HepG2 (cell line): ENCODE measurements at regions not wholly inside any gene's neighbourhood (a gene's known extent, or its start where the extent isn't known, plus 50 kb on each side); places are given as distances from the start of the nearest gene placed in this dataset.

Experiments used
- ATAC-seq: fragments of 200-7000 bp; cut with Tn5 transposase; 3 replicates; pipeline ENCODE4 v1.9.1; 2020; ENCODE audit warnings: mild to moderate bottlenecking, moderate library complexity
- BruUV-seq: library from RNA; stranded (reverse); fragments of 400-500 nt; replicated peaks from 2 replicates; lab custom pipeline; 2021; lab: Mats Ljungman, UMichigan
- CTCF ChIA-PET: fragments of 300-600 bp; formaldehyde crosslinking; extraction: SDS; loops from one replicate; lab custom pipeline; 2021; ENCODE audit warnings: low total read pairs, inconsistent platforms, low intra/inter-chr PET ratio; lab: Yijun Ruan, JAX
- POLR2A ChIA-PET: fragments of 350-600 bp; sonication (Branson Sonifier 250); formaldehyde crosslinking; loops from one replicate; lab custom pipeline; 2020; ENCODE audit warnings: antibody characterized with exemption, inconsistent platforms; lab: Yijun Ruan, JAX
- DNase-seq: peaks from one replicate; pipeline ENCODE4 v3.0.0-alpha.2; 2015; ENCODE audit warnings: low spot score
- FAIRE-seq: peaks from 3 replicates; lab custom pipeline; 2011; peaks lifted over from hg19 to GRCh38; lab: Jason Lieb, UNC
- H2AFZ ChIP-seq: one replicate; pipeline ENCODE4 v1.6.1; 2011; ENCODE audit warnings: low read length, inconsistent platforms
- H3K27ac ChIP-seq: fragments of 300-600 bp; 3 replicates; pipeline ENCODE4 v1.8.0; 2011; ENCODE audit warnings: mixed run types, mild to moderate bottlenecking, mixed read lengths, low read length, inconsistent platforms; ENCODE audit not compliant: insufficient read depth; ENCODE audit errors: extremely low read length
- H3K27me3 ChIP-seq, 2 experiments: fragments of 200-600 bp in 1 of 2; 2 replicates in 1 of 2; 3 replicates in 1 of 2; pipeline versions ENCODE4 v1.6.0 to v1.8.0; 2011; ENCODE audit warnings: low read length in 2 of 2, mild to moderate bottlenecking in 2 of 2, moderate library complexity in 2 of 2, inconsistent platforms in 1 of 2; ENCODE audit not compliant: insufficient read depth in 2 of 2, control insufficient read depth in 1 of 2
- H3K36me3 ChIP-seq, 2 experiments: fragments of 200-600 bp in 1 of 2; replicated peaks in 1 of 2; 2 replicates in 1 of 2; 3 replicates in 1 of 2; pipeline versions ENCODE4 v1.5.1 to v1.8.0; 2011; ENCODE audit warnings: low read length in 2 of 2, inconsistent platforms in 1 of 2; ENCODE audit not compliant: insufficient read depth in 2 of 2, control insufficient read depth in 1 of 2
- H3K4me1 ChIP-seq: 2 replicates; pipeline ENCODE4 v1.5.1; 2012; ENCODE audit warnings: low read length, inconsistent platforms; ENCODE audit not compliant: insufficient read depth
- H3K4me2 ChIP-seq: 2 replicates; pipeline ENCODE4 v1.6.0; 2011; ENCODE audit warnings: low read depth, low read length, inconsistent platforms
- H3K4me3 ChIP-seq, 3 experiments: fragments of 200-600 bp in 1 of 3; sonication (generic), shearing (Covaris generic) in 1 of 3; replicated peaks in 1 of 3; 2 replicates each; pipeline ENCODE4 v1.5.1; 2011 to 2016; ENCODE audit warnings: low read length in 3 of 3, inconsistent platforms in 2 of 3, low read depth in 2 of 3, mild to moderate bottlenecking in 2 of 3, control low read depth in 1 of 3, mixed read lengths in 1 of 3; ENCODE audit not compliant: insufficient read depth in 1 of 3
- H3K79me2 ChIP-seq: one replicate; pipeline ENCODE4 v1.6.1; 2011; ENCODE audit warnings: low read length, inconsistent platforms; ENCODE audit not compliant: insufficient read depth
- H3K9ac ChIP-seq: 2 replicates; pipeline ENCODE4 v1.6.0; 2011; ENCODE audit warnings: mild to moderate bottlenecking, low read depth, low read length, inconsistent platforms; ENCODE audit not compliant: insufficient read depth
- H3K9me3 ChIP-seq: 2 replicates; pipeline ENCODE4 v1.5.1; 2012; ENCODE audit warnings: mild to moderate bottlenecking, low read length
- H4K20me1 ChIP-seq: 2 replicates; pipeline ENCODE4 v1.6.0; 2011; ENCODE audit warnings: inconsistent platforms, mild to moderate bottlenecking, low read length, moderate library complexity; ENCODE audit not compliant: insufficient read depth
- FOSL2 ChIP-seq: sonication (generic); formaldehyde crosslinking; IDR thresholded peaks from 2 replicates; pipeline ENCODE4 v1.4.0; 2020; ENCODE audit warnings: missing genetic modification reagents
- NBN ChIP-seq: fragments of 450-650 bp; conservative IDR thresholded peaks from 2 replicates; pipeline ENCODE4 v1.6.1; 2017
- NRL ChIP-seq: sonication (generic); formaldehyde crosslinking; IDR thresholded peaks from 2 replicates; pipeline ENCODE4 v1.5.0; 2020; ENCODE audit warnings: missing genetic modification reagents, mild to moderate bottlenecking, moderate library complexity, borderline replicate concordance
- RFXANK ChIP-seq: IDR thresholded peaks from 2 replicates; pipeline ENCODE4 v1.6.1; 2016
- THAP7 ChIP-seq: sonication (generic); formaldehyde crosslinking; IDR thresholded peaks from 2 replicates; pipeline ENCODE4 v1.8.1; 2023; ENCODE audit warnings: mild to moderate bottlenecking, missing genetic modification reagents
- TMF1 ChIP-seq: sonication (generic); formaldehyde crosslinking; IDR thresholded peaks from 2 replicates; pipeline ENCODE4 v1.8.1; 2022; ENCODE audit warnings: low read depth, missing genetic modification reagents
- ZBTB14 ChIP-seq: sonication (generic); formaldehyde crosslinking; IDR thresholded peaks from 2 replicates; pipeline ENCODE4 v1.4.0; 2020; ENCODE audit warnings: missing genetic modification reagents
- ZIK1 ChIP-seq: sonication (generic); formaldehyde crosslinking; IDR thresholded peaks from 2 replicates; pipeline ENCODE4 v1.5.0; 2020; ENCODE audit warnings: mild to moderate bottlenecking, low read depth, missing genetic modification reagents, borderline replicate concordance
- ZNF276 ChIP-seq: sonication (generic); formaldehyde crosslinking; IDR thresholded peaks from 2 replicates; pipeline ENCODE4 v1.4.0; 2020; ENCODE audit warnings: mild to moderate bottlenecking, low read depth, missing genetic modification reagents
- ZNF331 ChIP-seq: sonication (generic); formaldehyde crosslinking; IDR thresholded peaks from 2 replicates; pipeline ENCODE4 v1.4.0; 2020; ENCODE audit warnings: missing genetic modification reagents
- ZNF570 ChIP-seq: sonication (generic); formaldehyde crosslinking; IDR thresholded peaks from 2 replicates; pipeline ENCODE4 v1.4.0; 2020; ENCODE audit warnings: mild to moderate bottlenecking, missing genetic modification reagents, borderline replicate concordance
- ZNF746 ChIP-seq: sonication (generic); formaldehyde crosslinking; IDR thresholded peaks from 2 replicates; pipeline ENCODE4 v1.8.0; 2022; ENCODE audit warnings: mild to moderate bottlenecking, missing genetic modification reagents
- WGBS: methylation state at CpG from one replicate; pipeline ENCODE4 v1.1.6; 2017; ENCODE audit warnings: low lambda C conversion rate; 5-methylcytosine and 5-hydroxymethylcytosine counted together
- in situ Hi-C: cut with HindIII; loops from 2 replicates; pipeline ENCODE4 v1.10.0; 2017; ENCODE audit warnings: low pct_unique_long_range_greater_than_20kb; ENCODE audit not compliant: extremely low pct_ligation_motif_present
- intact Hi-C: fragments of 100-400 bp; cut with micrococcal nuclease; formaldehyde crosslinking; loops from one replicate; pipeline ENCODE4 v1.10.0; 2022; ENCODE audit not compliant: unreplicated experiment

- TF ChIP-seq ZNF276 (no peak), TMF1 (CRISPR knock-in tag) (no peak)
These were observed 103.2 kb downstream of the VCX2 start (continued) for GRCh38 chrX:8067754-8068462.

- ChIA-PET POLR2A (no interaction called here), CTCF (no interaction called here)
- Histone ChIP-seq H3K36me3 (no peaks in the 10 kb centered on the region), H3K27ac (no peak overlapping the region), H3K4me1 (0 out of 2 replicates have a peak, but pooled peaks cover 4% of the 10 kb centered on the region), H2AFZ (no peak overlapping the region), H3K27me3 (no peaks in the 10 kb centered on the region), H3K79me2 (no peaks in the 10 kb centered on the region), H3K4me3 (no peak overlapping the region), H3K9ac (no peak overlapping the region), H3K4me2 (no peak overlapping the region), H4K20me1 (no peaks in the 10 kb centered on the region), H3K9me3 (no peaks in the 10 kb centered on the region)
- FAIRE-seq (no peak), DNase-seq (no peak), ATAC-seq (no peak)
- no TSS peak for BruUV-seq
- no peak for TF ChIP-seq FOSL2
- TF ChIP-seq ZNF570 (CRISPR knock-in tag) = no peak
- no peak for TF ChIP-seq ZNF746
- no peak for TF ChIP-seq NBN
- no peak for TF ChIP-seq ZNF331 (CRISPR knock-in tag)
- TF ChIP-seq ZIK1 (CRISPR knock-in tag) = no peak
- TF ChIP-seq NRL (CRISPR knock-in tag) = no peak
- no peak for TF ChIP-seq THAP7
- no peak for TF ChIP-seq ZBTB14
- TF ChIP-seq RFXANK (CRISPR knock-in tag) = no peak
- intact Hi-C loops (no loop called here), in situ Hi-C loops (no loop called here)
- WGBS = 100% methylated on average over 2 of the region's 2 CpGs
These were observed 118.2 kb downstream of the VCX2 start for GRCh38 chrX:8052909-8053308.
